ENCODE measurements at regions not wholly inside any gene's neighbourhood (a gene's known extent, or its start where the extent isn't known, plus 50 kb on each side); places are given as distances from the start of the nearest gene placed in this dataset.

DNA sequence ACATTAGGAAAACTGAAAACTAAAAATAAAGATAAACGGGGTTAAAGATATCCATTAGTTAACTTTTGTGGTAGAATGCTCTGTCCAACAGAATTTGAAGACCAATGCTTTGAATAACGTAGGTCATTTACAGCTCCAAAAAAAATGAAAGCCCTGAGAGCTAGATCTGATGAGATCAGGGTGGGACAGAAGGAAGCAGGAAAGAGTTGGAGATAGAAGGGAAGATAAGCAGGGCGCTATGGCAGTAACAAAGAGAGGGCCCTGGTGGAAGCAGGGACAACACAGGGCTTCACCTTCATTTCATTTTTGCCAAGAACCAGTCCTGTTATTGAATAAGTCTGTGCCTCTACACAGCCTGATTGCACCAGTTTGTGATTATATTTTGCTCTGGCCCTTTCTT lies 51.0 kb upstream of the RGS8 start:
- Histone ChIP-seq H3K9me2 (ENCODE audit: insufficient read depth, low read length) (no peaks in the 10 kb centered on the region), H4K20me1 (ENCODE audit: insufficient read depth, low read length) (no peaks in the 10 kb centered on the region), H3K36me3 (ENCODE audit: insufficient read depth, low read length) (no peaks in the 10 kb centered on the region), H3K4me2 (ENCODE audit: low read length) (no peak overlapping the region), H3K27ac (ENCODE audit: low read depth, low read length, poor library complexity, severe bottlenecking) (no peak overlapping the region), H2AFZ (ENCODE audit: low read length) (no peak overlapping the region), H3K4me3 (ENCODE audit: low read depth, low read length, poor library complexity, severe bottlenecking) (no peak overlapping the region), H3K9me3 (ENCODE audit: low read length) (no peaks in the 10 kb centered on the region), H3K4me1 (ENCODE audit: insufficient read depth, low read length, poor library complexity, severe bottlenecking) (no peaks in the 10 kb centered on the region), H3K79me2 (ENCODE audit: insufficient read depth, low read depth, low read length) (no peaks in the 10 kb centered on the region)
- TF ChIP-seq, protein P1, sequence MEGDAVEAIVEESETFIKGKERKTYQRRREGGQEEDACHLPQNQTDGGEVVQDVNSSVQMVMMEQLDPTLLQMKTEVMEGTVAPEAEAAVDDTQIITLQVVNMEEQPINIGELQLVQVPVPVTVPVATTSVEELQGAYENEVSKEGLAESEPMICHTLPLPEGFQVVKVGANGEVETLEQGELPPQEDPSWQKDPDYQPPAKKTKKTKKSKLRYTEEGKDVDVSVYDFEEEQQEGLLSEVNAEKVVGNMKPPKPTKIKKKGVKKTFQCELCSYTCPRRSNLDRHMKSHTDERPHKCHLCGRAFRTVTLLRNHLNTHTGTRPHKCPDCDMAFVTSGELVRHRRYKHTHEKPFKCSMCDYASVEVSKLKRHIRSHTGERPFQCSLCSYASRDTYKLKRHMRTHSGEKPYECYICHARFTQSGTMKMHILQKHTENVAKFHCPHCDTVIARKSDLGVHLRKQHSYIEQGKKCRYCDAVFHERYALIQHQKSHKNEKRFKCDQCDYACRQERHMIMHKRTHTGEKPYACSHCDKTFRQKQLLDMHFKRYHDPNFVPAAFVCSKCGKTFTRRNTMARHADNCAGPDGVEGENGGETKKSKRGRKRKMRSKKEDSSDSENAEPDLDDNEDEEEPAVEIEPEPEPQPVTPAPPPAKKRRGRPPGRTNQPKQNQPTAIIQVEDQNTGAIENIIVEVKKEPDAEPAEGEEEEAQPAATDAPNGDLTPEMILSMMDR (conservative IDR thresholded peaks at IDR 0.05; ENCODE audit: low read length) = no peak
- TF ChIP-seq EZH2phosphoT487 (IDR thresholded peaks at IDR 0.05; ENCODE audit: borderline replicate concordance, low read depth, low read length) = no peak
- no peak for DNase-seq (ENCODE audit: low spot score)
- intact Hi-C loops (cut with micrococcal nuclease; ENCODE audit: unreplicated experiment) = no loop called here
- no TSS peak for BruUV-seq (replicated peaks)
- ChIA-PET POLR2A (no interaction called here), CTCF (ENCODE audit: unreplicated experiment) (no interaction called here)

DNA sequence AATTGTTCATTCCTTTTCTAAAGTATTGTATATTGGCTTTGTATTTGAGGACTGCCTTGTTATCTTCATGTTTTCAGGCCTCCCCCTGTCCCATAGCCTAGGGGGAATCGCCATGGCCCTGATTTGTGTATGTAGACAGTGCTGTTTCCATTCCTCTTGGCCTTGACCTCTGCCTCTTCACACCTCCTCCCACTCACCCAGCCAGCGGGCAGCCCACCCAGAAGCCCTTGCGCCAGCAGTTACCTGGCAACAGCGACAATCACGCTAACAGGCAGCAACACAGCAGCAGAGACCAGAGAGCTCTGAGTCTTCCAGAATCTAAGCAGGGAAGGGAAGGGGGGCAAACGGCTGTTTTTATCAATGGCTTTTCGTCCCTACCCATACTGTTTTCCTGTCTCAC lies 50.0 kb upstream of the NPL start:
- Histone ChIP-seq H4K20me1 (ENCODE audit: insufficient read depth, low read length) (no peaks in the 10 kb centered on the region), H3K9me2 (ENCODE audit: insufficient read depth, low read length) (no peaks in the 10 kb centered on the region), H3K4me2 (ENCODE audit: low read length) (no peak overlapping the region), H3K4me1 (ENCODE audit: insufficient read depth, low read length, poor library complexity, severe bottlenecking) (no peaks in the 10 kb centered on the region), H3K4me3 (ENCODE audit: low read depth, low read length, poor library complexity, severe bottlenecking) (no peak overlapping the region), H3K9me3 (ENCODE audit: low read length) (no peaks in the 10 kb centered on the region), H3K79me2 (ENCODE audit: insufficient read depth, low read depth, low read length) (no peaks in the 10 kb centered on the region), H2AFZ (ENCODE audit: low read length) (no peak overlapping the region), H3K36me3 (ENCODE audit: insufficient read depth, low read length) (no peaks in the 10 kb centered on the region), H3K27ac (ENCODE audit: low read depth, low read length, poor library complexity, severe bottlenecking) (no peak overlapping the region)
- no TSS peak for BruUV-seq (replicated peaks)
- ChIA-PET POLR2A (interaction anchor here (1.0 kb wide), 1 partner anchor 49 kb away, joined by 3 read pairs; no protein-coding TSS in a partner anchor), CTCF (ENCODE audit: unreplicated experiment) (no interaction called here)
- intact Hi-C loops (cut with micrococcal nuclease; ENCODE audit: unreplicated experiment) = no loop called here
- no peak for TF ChIP-seq EZH2phosphoT487 (IDR thresholded peaks at IDR 0.05; ENCODE audit: borderline replicate concordance, low read depth, low read length)
- TF ChIP-seq, protein P1 (conservative IDR thresholded peaks at IDR 0.05; ENCODE audit: low read length) = no peak
- no peak for DNase-seq (ENCODE audit: low spot score)
